Hepatocyte (in vitro differentiated cells): ENCODE measurements at regions not wholly inside any gene's neighbourhood (a gene's known extent, or its start where the extent isn't known, plus 50 kb on each side); places are given as distances from the start of the nearest gene placed in this dataset.

Source experiments
- EZH2 ChIP-seq: fragments of 200-600 bp; sonication (generic); IDR thresholded peaks from 2 replicates; pipeline ENCODE4 v1.6.1; 2016; ENCODE audit warnings: antibody characterized with exemption, mild to moderate bottlenecking, borderline replicate concordance
- EZH2phosphoT487 ChIP-seq: fragments of 200-600 bp; sonication (generic); IDR thresholded peaks from one replicate; pipeline ENCODE4 v1.6.1; 2018; ENCODE audit warnings: antibody characterized with exemption, mild to moderate bottlenecking, low read depth, moderate library complexity; ENCODE audit not compliant: unreplicated experiment, severe bottlenecking
- TF ChIP-seq, protein P1 (sequence below): fragments of 200-600 bp; sonication (generic); IDR thresholded peaks from 2 replicates; pipeline ENCODE4 v1.5.1; 2016; ENCODE audit warnings: antibody characterized with exemption, mild to moderate bottlenecking; ENCODE audit not compliant: poor library complexity

DNA sequence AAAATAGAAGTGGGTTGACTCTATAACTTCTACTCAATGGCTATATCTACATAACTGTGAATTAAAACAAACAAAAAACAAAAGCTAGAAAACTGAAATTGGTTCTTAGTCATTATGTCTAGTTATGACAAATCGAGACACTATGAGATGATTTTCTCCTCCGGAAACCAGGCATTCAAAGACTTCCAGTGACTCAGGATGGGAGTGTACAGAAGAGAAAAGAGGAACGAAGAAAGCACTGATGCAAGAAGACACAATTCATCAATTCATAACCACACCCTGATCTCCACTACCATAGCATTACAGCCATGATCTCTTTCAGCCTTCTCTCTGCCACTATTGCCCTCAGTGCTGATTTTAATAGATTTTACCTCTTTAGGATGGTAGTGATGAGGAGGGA is 253.6 kb downstream of the CBLL2 start:
- TF ChIP-seq, protein P1, sequence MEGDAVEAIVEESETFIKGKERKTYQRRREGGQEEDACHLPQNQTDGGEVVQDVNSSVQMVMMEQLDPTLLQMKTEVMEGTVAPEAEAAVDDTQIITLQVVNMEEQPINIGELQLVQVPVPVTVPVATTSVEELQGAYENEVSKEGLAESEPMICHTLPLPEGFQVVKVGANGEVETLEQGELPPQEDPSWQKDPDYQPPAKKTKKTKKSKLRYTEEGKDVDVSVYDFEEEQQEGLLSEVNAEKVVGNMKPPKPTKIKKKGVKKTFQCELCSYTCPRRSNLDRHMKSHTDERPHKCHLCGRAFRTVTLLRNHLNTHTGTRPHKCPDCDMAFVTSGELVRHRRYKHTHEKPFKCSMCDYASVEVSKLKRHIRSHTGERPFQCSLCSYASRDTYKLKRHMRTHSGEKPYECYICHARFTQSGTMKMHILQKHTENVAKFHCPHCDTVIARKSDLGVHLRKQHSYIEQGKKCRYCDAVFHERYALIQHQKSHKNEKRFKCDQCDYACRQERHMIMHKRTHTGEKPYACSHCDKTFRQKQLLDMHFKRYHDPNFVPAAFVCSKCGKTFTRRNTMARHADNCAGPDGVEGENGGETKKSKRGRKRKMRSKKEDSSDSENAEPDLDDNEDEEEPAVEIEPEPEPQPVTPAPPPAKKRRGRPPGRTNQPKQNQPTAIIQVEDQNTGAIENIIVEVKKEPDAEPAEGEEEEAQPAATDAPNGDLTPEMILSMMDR = no peak
- TF ChIP-seq EZH2 (no peak), EZH2phosphoT487 (no peak)
